H9 (cell line): ENCODE measurements at regions not wholly inside any gene's neighbourhood (a gene's known extent, or its start where the extent isn't known, plus 50 kb on each side); places are given as distances from the start of the nearest gene placed in this dataset.

ENCODE experiments used
- DNase-seq: peaks from one replicate; pipeline ENCODE4 v3.0.0-alpha.2; 2017
- H2AFZ ChIP-seq: one replicate; pipeline ENCODE4 v1.6.1; 2013; ENCODE audit warnings: mild to moderate bottlenecking, low read length, control low read depth, moderate library complexity
- H2AK5ac ChIP-seq: 2 replicates; pipeline ENCODE4 v1.6.1; 2013; ENCODE audit warnings: low read length, control low read depth, mixed read lengths; ENCODE audit not compliant: insufficient read length
- H2BK120ac ChIP-seq: one replicate; pipeline ENCODE4 v1.6.1; 2013; ENCODE audit warnings: low read depth, mild to moderate bottlenecking, low read length, control low read depth, inconsistent platforms; ENCODE audit not compliant: poor library complexity, severe bottlenecking
- H2BK12ac ChIP-seq: 2 replicates; pipeline ENCODE4 v1.6.1; 2013; ENCODE audit warnings: low read length, control low read depth, mixed read lengths, low read depth; ENCODE audit not compliant: insufficient read length
- H2BK15ac ChIP-seq: 2 replicates; pipeline ENCODE4 v1.6.1; 2013; ENCODE audit warnings: low read depth, low read length, control low read depth
- H2BK20ac ChIP-seq: one replicate; pipeline ENCODE4 v1.6.1; 2013; ENCODE audit warnings: low read depth, mild to moderate bottlenecking, low read length, control low read depth, inconsistent platforms; ENCODE audit not compliant: poor library complexity, severe bottlenecking
- H2BK5ac ChIP-seq: 2 replicates; pipeline ENCODE4 v1.6.1; 2013; ENCODE audit warnings: low read length, control low read depth, mixed read lengths; ENCODE audit not compliant: insufficient read length
- H3K14ac ChIP-seq: 2 replicates; pipeline ENCODE4 v1.6.1; 2013; ENCODE audit warnings: low read length, control low read depth; ENCODE audit not compliant: insufficient read depth
- H3K18ac ChIP-seq: 2 replicates; pipeline ENCODE4 v1.6.1; 2013; ENCODE audit warnings: low read depth, mild to moderate bottlenecking, mixed read lengths, low read length, control low read depth; ENCODE audit not compliant: insufficient read length
- H3K23ac ChIP-seq: 2 replicates; pipeline ENCODE4 v1.6.1; 2013; ENCODE audit warnings: low read length, control low read depth, mixed read lengths, low read depth; ENCODE audit not compliant: insufficient read length
- H3K23me2 ChIP-seq: 2 replicates; pipeline ENCODE4 v1.6.1; 2013; ENCODE audit warnings: low read depth, mild to moderate bottlenecking, mixed read lengths, low read length, control low read depth; ENCODE audit not compliant: insufficient read length, poor library complexity, severe bottlenecking
- H3K27ac ChIP-seq: 2 replicates; pipeline ENCODE4 v1.5.1; 2013; ENCODE audit warnings: low read length, control low read depth, mixed read lengths, low read depth; ENCODE audit not compliant: insufficient read length
- H3K27me3 ChIP-seq: 2 replicates; pipeline ENCODE4 v1.6.1; 2013; ENCODE audit warnings: low read length, control low read depth, inconsistent platforms; ENCODE audit not compliant: insufficient read depth
- H3K4ac ChIP-seq: 2 replicates; pipeline ENCODE4 v1.6.1; 2013; ENCODE audit warnings: low read depth, mild to moderate bottlenecking, control low read depth, inconsistent platforms, low read length, moderate library complexity
- H3K4me1 ChIP-seq: 2 replicates; pipeline ENCODE4 v1.6.1; 2013; ENCODE audit warnings: low read length, control low read depth, inconsistent platforms; ENCODE audit not compliant: insufficient read depth
- H3K4me2 ChIP-seq: 2 replicates; pipeline ENCODE4 v1.6.1; 2013; ENCODE audit warnings: low read length, control low read depth, mixed read lengths; ENCODE audit not compliant: insufficient read length, insufficient read depth
- H3K56ac ChIP-seq: 2 replicates; pipeline ENCODE4 v1.6.1; 2013; ENCODE audit warnings: low read depth, mild to moderate bottlenecking, mixed read lengths, low read length, control low read depth; ENCODE audit not compliant: insufficient read length
- H3K79me1 ChIP-seq: 2 replicates; pipeline ENCODE4 v1.6.1; 2013; ENCODE audit warnings: low read depth, mild to moderate bottlenecking, moderate library complexity, low read length, control low read depth, inconsistent platforms; ENCODE audit not compliant: insufficient read depth, poor library complexity, severe bottlenecking
- H3K79me2 ChIP-seq: 2 replicates; pipeline ENCODE4 v1.6.1; 2013; ENCODE audit warnings: low read length, control low read depth, inconsistent platforms; ENCODE audit not compliant: insufficient read depth
- H3K9ac ChIP-seq: 2 replicates; pipeline ENCODE4 v1.6.1; 2013; ENCODE audit warnings: low read length, control low read depth, mixed read lengths; ENCODE audit not compliant: insufficient read length; ENCODE audit errors: extremely low read depth
- H3K9me3 ChIP-seq: one replicate; pipeline ENCODE4 v1.6.1; 2013; ENCODE audit warnings: low read depth, low read length, inconsistent platforms; ENCODE audit not compliant: control insufficient read depth
- H3T11ph ChIP-seq: one replicate; pipeline ENCODE4 v1.6.1; 2013; ENCODE audit warnings: mild to moderate bottlenecking, low read length, control low read depth, inconsistent platforms
- H4K20me1 ChIP-seq: one replicate; pipeline ENCODE4 v1.6.1; 2013; ENCODE audit not compliant: control insufficient read depth, insufficient read length, insufficient read depth
- H4K5ac ChIP-seq: 2 replicates; pipeline ENCODE4 v1.6.1; 2013; ENCODE audit warnings: low read depth, mild to moderate bottlenecking, mixed read lengths, low read length, control low read depth; ENCODE audit not compliant: insufficient read length
- H4K8ac ChIP-seq: replicated peaks from 2 replicates; pipeline ENCODE4 v1.6.1; 2013; ENCODE audit warnings: low read length, control low read depth, mixed read lengths, low read depth; ENCODE audit not compliant: insufficient read length
- H4K91ac ChIP-seq: 2 replicates; pipeline ENCODE4 v1.6.1; 2013; ENCODE audit warnings: low read depth, mild to moderate bottlenecking, moderate library complexity, mixed read lengths, low read length, control low read depth; ENCODE audit not compliant: insufficient read length
- H3K27ac Mint-ChIP-seq, 3 experiments: 2 replicates in 2 of 3; 3 replicates in 1 of 3; pipeline ENCODE4 v1.8.0; 2020 to 2021; ENCODE audit warnings: mixed read lengths in 3 of 3, mild to moderate bottlenecking in 1 of 3, moderate library complexity in 1 of 3
- H3K27me3 Mint-ChIP-seq: 2 replicates; pipeline ENCODE4 v1.8.0; 2021; ENCODE audit warnings: low read depth, mild to moderate bottlenecking, moderate library complexity, mixed read lengths
- H3K36me3 Mint-ChIP-seq, 3 experiments: 2 replicates in 2 of 3; 3 replicates in 1 of 3; pipeline ENCODE4 v1.8.0; 2020 to 2021; ENCODE audit warnings: low read depth in 3 of 3, mixed read lengths in 3 of 3; ENCODE audit not compliant: insufficient read depth in 1 of 3
- H3K4me1 Mint-ChIP-seq, 2 experiments: 2 replicates each; pipeline ENCODE4 v1.8.0; 2020; ENCODE audit warnings: mixed read lengths in 2 of 2
- H3K4me3 Mint-ChIP-seq, 2 experiments: 2 replicates in 1 of 2; 3 replicates in 1 of 2; pipeline ENCODE4 v1.8.0; 2020 to 2021; ENCODE audit warnings: mild to moderate bottlenecking in 2 of 2, mixed read lengths in 2 of 2, moderate library complexity in 1 of 2
- H3K9me3 Mint-ChIP-seq, 2 experiments: 2 replicates in 1 of 2; 3 replicates in 1 of 2; pipeline ENCODE4 v1.8.0; 2020; ENCODE audit warnings: mild to moderate bottlenecking in 2 of 2, mixed read lengths in 2 of 2, moderate library complexity in 1 of 2
- CTCF ChIP-seq: fragments of 200-600 bp; sonication (generic); conservative IDR thresholded peaks from 3 replicates; pipeline ENCODE4 v1.8.0; 2021; ENCODE audit warnings: antibody characterized with exemption, mild to moderate bottlenecking
- WGBS: extraction: QIAGEN DNeasy Blood & Tissue Kit; methylation state at CpG from one replicate; pipeline ENCODE4 v1.1.7; 2013; ENCODE audit warnings: missing lambda C conversion rate, low lambda C conversion rate, mixed read lengths; ENCODE audit not compliant: insufficient read length; ENCODE audit errors: extremely low coverage; 5-methylcytosine and 5-hydroxymethylcytosine counted together

- peaks cover 12 to 24% of the 10 kb centered on the region in 2 experiments for H3K4me1 Mint-ChIP-seq
- Histone ChIP-seq H3T11ph (no peak overlapping the region), H3K4me1 (no peaks in the 10 kb centered on the region), H2AFZ (no peak overlapping the region), H3K18ac (no peak overlapping the region), H3K9ac (no peak overlapping the region), H3K27me3 (no peaks in the 10 kb centered on the region), H2AK5ac (no peak overlapping the region), H3K4ac (no peak overlapping the region), H4K5ac (no peak overlapping the region), H4K8ac (no peak overlapping the region), H4K91ac (no peak overlapping the region), H3K14ac (no peak overlapping the region), H3K79me1 (no peaks in the 10 kb centered on the region), H3K4me2 (no peak overlapping the region), H2BK15ac (no peak overlapping the region), H3K9me3 (no peaks in the 10 kb centered on the region), H3K79me2 (no peaks in the 10 kb centered on the region), H3K23ac (no peak overlapping the region), H3K23me2 (no peaks in the 10 kb centered on the region), H2BK120ac (no peak overlapping the region), H3K27ac (no peak overlapping the region), H4K20me1 (no peaks in the 10 kb centered on the region), H2BK20ac (no peak overlapping the region), H2BK12ac (no peak overlapping the region), H3K56ac (no peak overlapping the region), H2BK5ac (no peak overlapping the region)
- no peak overlapping the region for H3K4me3 Mint-ChIP-seq
- no CpG with 5 or more reads among the region's 15 CpGs for WGBS
- no peaks in the 10 kb centered on the region; a peak in 1 of 5 replicates for H3K9me3 Mint-ChIP-seq
- 0 out of 7 replicates have a peak overlapping the region, but pooled peaks of 1 of the 3 experiments have one; percentile 23 for H3K27ac Mint-ChIP-seq
- peaks cover under 1% of the 10 kb centered on the region; the same call in 1 of the 2 replicates for H3K27me3 Mint-ChIP-seq
- no peak for TF ChIP-seq CTCF
- no peaks in the 10 kb centered on the region for H3K36me3 Mint-ChIP-seq
- DNase-seq, result no peak
Measured at GRCh38 chr16:20216591-20217217, 110.6 kb downstream of the GP2 start.
